ENCODE measurements at regions not wholly inside any gene's neighbourhood (a gene's known extent, or its start where the extent isn't known, plus 50 kb on each side); places are given as distances from the start of the nearest gene placed in this dataset.
A peak's percentile ranks its signal among the peaks of the same experiment; 100 is the strongest.
"Not testable (repeated sequence)": the region's sequence is repeated elsewhere in the genome, so short reads cannot be mapped to it uniquely, and the experiment has no call there.

DNA sequence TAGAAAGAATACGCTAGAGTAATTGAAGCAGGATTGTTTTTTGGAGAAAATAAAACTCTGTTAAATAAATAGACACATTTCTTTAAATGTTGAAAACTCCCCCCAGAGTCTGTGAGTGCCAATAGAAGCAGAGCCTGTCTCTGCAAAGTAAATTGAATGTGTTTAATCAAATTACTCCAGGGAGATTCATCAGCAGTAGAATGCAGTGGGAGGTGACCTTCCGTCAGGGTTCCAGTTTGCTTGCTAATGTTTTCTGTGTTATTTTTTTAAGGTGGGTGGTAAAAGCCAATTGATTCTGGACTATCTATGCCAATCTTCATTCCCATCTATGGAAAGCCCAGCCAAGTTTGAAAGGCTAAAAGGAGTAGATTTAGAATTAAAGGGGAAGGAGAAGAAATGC, 612.4 kb upstream of the GRM7 start:
- no peak for DNase-seq

DNA sequence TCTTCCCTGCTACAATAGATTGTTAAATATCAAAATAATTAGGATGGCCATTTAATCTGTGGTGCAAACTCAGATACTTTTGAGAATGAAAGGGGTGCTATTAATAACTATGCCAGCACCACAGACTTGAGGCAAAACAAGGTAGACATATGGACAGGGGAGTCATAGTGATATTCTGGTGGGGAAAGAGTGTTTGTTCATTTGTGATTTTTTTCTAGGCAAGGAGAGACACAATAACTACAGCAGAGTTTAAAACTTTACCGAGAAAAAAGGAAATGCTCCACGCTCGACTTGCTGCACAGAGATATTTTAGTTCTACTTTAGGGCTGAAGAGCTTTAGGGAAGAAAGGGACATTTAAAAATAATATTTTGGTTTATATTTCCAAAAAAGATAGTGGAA, 611.2 kb upstream of the GRM7 start:
- DNase-seq: no peak

DNA sequence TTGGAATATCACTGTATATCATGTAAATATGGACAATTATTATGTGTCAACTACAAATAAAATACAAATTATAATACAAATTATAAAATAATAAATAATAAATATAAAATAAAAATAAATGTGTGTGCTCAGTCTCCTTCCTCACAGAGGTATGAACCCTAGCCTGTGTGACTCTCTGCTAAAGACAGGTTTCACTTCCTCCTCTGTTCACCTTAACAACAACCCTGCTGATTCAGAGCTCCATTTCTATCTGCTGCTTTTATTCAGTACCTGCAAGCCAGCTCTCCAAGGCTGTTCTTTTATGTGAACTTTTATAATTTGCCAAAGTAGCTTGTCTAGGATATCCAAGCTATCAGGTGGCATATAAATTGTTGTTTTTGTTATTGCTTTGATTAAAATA, 610.7 kb upstream of the GRM7 start:
- no peak for DNase-seq

DNA sequence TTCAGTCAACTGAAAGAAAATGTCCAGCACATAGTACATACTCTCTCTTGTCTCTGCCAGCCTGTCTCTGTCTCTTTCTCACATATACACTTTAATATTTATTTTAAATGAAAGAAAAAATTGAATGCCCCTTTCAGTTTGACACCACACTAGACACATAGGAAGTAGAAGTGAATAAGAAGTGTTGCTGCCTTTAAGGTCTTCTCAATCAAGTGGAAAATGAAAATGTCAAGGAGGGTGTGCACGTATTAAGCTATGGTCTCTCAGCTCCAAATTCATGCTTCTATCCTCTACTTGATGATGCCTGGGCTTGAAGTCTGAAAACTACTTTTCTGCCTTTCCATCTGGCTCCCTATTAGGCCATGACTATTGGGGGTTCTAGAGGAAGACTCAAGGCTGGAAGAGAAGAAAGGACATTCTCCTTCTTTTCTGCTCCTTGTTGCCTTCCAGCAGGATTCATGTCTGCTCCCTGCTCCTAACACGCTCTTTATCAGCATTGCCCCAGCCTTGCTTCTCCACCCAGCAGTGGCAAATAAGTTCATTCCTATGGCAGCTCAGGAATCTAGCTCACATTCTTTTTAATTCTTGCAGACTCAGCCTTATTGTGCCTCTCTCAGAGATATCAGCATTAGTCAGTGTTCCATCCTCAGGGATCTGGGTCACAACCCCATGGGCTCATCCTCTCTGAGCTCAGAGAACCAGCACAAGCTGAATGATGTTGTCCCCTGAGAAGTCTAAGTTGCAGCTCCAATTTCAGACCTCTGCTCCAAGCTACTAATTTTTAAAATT, 609.1 kb upstream of the GRM7 start:
- DNase-seq: no peak

DNA sequence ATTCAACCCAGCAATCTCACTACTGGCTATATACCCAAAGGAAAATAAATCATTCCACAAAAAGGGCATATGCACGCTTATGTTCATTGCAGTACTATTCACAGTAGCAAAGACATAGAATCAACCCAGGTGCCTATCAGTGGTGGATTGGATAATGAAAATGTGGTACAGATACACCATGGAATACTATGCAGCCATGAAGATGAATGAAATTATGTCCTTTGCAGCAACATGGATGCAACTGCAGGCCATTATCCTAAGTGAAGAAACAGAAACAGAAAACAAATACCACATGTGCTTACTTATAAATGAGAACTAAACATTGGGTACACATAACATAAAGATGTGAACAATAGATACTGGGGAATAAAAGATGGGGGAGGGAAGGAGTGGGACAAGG, 606.4 kb upstream of the GRM7 start:
- no peak for DNase-seq

DNA sequence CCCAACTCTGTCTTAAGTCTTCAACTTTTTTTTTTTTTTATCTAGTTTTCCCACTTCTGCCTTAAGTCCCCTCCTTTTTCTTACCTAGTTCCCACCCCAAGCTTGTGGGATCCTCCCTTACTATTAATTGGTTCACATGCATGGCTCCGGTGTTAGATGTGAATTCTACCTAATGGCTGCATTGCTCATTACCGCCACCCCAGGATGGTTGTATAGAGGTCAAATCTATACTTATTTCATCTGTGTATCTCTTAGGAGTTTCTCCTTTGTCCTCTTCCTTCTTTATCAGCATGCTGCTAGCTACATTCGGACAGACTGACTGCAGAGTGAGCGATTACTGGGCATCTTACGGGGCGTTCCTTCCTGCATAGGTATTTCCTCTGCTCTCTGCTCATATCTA, 605.7 kb upstream of the GRM7 start:
- no peak for DNase-seq

DNA sequence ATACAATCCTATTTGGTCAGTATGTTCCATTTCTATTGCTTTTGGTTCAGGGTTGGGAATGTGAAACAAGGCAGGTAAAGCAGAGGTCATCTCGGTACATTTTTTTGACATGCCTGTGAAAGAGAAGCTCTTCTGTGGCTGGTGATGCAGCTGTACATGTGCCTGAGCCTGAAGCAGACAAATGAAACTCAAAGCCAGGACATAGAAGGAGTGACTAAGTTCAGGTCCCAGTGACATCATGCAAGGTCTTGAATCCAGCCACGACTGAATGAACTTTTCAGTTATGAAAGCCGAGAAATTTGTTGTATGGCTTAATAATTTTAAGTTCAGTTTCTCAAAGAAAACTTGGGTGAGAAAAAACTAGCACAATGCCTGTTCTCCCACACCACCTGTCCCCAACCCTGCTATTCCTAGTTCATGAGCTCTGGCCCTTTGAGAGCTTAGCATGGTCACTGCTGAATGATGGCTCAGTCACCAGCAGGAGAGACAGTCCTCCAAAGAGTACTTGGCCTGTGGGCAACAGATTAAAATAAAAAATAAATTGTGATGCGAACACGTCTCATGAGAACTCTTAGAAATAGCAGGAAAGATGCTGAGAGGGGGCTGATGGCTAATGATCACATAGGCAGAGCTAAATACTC, 600.2 kb upstream of the GRM7 start:
- no peak for DNase-seq

DNA sequence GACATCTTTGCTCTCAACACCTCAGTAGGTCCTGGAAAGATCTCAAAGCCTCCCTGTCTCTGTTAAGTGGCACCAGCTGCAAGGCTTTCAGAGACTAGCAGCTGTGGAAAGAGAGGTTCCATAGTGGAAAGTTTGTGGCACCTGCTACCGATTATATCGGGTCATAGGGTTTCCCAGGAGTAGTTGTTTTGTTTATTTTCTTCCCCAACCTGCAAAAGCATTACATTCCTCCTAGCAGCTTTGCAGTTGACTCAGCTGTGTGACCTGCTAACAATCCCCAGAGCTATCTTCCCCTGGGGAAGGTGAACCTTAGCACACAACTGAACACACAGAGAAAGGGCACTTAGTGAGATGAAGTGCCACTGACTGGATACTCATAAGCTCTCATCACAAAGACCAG, 598.9 kb upstream of the GRM7 start:
- peak; percentile 86 for DNase-seq

DNA sequence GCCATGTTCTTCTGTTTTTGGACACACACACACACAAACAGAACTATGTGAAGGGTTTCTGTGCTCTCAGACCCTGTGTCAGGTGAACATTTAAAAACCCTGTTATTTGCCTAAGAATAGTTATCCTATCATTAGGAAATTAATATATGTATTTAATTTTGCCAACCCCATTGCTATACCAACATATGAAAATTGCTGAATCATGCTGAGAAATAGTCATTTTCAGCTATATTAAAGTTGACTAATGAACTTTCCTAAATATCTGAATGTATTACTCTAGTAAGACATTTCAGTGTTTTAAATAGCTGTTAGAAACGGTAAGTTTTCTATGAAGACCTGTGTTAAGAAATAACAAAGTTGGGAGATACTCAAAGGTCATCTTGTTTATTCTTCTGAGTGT, 596.9 kb upstream of the GRM7 start:
- no peak for DNase-seq

DNA sequence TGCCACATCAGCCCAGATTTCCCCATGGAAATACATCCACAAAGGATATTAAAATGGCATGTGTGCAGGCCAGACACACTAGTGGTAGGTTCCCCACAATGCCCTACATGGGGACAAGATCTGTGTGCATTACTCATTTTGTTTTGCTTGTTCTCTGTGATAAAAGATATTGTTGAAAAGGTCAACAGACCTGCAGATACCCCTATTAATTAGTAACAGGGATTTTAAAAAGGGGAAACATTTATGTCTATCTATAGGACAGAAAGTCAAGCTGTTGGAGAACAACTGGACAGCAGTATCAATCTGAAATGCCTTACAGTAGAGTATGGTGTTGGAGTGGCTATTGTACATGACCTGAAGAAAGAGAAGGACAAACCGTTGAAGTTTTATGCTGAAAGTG, 596.0 kb upstream of the GRM7 start:
- no peak for DNase-seq

DNA sequence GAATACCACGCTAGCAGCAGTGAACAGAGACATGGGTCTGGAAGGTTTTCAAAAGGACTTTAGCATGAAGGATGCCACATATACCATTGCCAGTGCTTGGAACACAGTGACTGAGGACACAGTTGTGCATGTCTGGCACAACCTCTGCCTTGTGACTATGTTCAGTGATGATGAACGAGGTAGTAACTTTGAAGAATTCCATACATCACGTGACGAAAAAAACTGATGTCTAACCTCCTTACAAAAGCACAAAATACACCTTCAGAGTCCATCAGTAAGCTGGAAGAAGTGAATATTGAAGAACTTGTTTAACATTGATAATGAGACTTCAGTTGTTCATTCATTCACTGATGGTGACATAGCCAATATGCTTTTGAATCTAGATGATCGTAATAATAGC, 594.8 kb upstream of the GRM7 start:
- DNase-seq: no peak

DNA sequence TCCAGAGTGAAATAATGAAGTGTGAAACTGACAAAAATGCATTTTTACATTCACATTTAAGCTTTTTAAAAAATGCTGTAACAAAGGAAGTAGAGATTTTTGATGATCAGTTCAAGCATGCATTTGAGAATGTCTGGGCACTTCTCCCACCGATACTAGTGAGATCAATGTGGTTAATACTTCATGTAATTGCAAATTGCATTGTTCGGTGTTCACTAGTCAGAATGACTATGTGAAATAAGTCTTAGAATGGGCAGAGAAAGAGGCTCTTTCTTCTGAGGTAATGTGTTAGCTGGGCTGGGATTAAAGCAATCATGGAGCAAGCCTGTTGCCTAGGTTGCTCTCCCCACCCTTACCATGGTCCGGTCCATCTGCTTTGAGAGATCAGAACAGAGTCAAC, 587.0 kb upstream of the GRM7 start:
- no peak for DNase-seq

DNA sequence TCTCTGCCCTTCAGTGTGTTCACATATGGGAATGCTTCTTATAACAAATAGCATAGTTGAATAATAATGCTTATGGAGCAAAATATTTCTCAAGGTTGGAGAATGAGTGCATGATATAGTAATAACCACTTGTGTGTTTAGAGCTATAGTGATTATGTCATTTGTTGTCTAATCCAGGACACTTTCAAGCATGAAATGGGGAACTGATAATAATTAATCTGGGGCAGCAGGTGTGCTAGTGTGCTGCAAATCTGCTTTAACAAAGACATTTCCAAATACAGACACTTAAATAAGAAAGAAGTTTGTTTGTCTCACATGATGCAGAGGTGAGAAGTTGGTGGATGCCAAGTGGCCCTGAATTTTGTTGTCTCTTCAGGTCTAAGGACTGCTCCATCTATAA, 579.3 kb upstream of the GRM7 start:
- DNase-seq: no peak

DNA sequence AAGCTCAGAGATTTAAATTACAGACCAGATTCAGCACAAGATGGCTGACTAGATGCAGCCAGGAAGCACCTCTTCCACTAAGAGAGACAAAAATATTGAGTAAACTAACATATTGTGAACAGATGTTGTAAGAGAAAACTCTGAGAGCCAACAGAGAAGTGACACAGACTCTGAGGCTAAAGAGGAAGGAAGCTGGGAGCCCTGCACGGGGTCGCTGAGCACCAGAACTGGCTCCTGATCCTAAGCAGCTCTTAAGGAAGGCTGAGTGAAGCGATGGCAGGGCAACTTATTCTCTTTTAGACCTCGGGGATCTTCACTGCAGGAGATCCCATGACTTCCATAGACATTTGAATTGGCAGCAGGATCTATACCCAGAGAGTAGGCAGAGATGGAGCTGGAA, 578.0 kb upstream of the GRM7 start:
- no peak for DNase-seq

DNA sequence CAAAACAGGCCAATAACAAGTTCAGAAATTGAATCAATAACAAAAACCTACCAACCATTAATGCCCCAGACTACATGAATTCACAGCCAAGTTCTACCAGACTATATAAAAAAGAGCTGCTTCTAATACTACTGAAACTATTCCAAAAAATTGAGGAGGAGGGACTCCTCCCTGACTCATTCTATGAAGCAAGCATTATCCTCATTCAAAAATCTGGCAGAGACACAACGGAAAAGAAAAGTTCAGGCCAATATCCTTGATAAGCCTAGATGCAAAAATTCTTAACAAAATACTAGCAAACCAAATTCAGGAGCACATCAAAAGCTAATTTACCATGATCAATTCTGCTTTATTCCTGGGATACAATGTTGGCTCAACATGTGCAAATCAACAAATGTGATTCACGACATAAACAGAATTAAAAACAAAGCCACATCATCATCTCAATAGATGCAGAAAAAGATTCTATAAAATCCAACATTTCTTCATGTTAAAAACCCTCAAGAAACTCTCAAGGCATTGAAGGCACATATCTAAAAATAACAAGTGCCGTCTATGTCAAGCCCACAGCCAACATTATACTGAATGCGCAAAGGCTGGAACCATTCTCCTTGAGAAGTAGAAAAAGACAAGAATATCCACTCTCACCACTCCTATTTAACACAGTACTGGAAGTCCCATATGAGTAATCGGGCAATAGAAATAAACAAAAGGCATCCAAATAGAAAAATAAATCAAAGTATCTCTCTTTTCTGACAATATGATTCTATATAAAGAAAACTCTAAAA, 573.6 kb upstream of the GRM7 start:
- no peak for DNase-seq

DNA sequence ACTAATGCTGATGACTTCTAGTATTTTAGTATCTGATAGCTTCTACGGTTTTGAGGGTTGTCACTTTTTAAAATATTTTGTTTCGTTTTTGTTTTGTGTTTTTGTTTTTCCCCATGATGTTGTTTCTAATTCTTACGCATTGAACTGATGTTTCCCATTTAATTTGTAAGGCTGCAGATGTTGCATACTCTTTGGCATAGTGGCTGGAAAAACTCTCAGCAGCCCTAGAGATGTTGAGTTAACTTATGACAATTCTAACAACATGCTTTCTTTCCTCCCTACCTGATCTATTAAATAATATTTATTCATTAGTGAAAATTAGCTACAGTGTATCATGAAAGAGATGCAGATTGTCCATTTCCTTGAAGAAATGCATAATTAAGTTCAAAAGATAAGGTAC, 559.3 kb upstream of the GRM7 start:
- DNase-seq: no peak

DNA sequence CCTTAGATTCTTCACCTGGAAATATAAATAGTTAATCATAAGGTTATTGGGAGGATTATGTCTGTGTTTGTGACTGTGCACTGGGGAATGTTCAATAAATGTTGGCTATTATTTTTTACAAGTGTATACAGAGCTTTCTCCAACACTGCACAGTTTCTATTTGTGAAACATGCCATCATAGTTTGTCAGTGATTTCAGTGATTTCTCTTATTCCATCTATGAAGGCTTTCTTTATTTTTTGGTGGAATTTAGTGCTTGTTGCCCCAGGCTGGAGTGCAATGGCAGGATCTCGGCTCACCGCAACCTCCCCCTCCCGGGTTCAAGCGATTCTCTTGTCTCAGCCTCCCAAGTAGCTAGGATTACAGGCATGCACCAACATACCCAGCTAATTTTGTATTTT, 545.0 kb upstream of the GRM7 start:
- DNase-seq: no peak

DNA sequence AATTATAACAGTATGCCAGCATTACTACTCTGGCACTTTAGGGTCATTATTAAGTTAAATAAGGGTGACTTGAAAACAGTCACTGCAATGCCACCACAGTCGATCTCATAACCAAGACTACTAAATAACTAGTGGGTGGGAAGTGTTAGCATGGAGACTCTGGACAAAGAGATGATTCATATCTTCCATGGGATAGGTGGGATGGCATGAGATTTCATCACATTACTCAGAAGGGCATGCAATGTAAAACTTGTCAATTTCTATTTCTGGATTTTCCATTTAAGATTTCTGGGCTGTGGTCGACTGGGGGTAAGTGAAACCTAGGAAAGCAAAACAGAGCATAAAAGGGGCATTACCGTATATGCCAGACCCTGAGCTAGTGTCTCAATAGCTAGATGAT, 538.9 kb upstream of the GRM7 start:
- no peak for DNase-seq

DNA sequence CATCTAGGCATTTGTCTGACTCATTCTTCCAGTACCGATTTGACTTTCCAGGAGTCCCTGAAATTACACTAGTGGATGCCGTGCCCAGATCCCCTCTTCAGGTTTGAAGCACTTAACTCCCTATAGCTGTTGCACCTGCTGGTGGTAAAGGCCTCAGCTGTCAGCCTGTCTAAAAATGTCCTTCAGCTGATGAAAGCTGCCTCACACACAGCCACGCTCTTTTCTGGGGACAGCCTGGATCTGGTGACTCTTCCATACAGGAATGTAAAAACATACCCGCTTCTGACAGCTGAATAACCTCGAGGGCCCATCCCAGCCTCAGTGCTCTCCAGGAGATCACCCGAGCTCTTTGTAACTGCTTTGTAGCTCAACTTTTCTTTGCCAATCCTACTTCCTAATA, 534.1 kb upstream of the GRM7 start:
- peak; percentile 55 for DNase-seq

DNA sequence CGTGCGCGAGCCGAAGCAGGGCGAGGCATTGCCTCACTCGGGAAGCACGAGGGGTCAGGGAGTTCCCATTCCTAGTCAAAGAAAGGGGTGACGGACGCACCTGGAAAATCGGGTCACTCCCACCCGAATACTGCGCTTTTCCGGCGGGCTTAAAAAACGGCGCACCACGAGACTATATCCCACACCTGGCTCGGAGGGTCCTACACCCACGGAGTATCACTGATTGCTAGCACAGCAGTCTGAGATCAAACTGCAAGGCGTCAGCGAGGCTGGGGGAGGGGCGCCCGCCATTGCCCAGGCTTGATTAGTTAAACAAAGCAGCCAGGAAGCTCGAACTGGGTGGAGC, 520.0 kb upstream of the GRM7 start:
- not testable (repeated sequence) for DNase-seq

DNA sequence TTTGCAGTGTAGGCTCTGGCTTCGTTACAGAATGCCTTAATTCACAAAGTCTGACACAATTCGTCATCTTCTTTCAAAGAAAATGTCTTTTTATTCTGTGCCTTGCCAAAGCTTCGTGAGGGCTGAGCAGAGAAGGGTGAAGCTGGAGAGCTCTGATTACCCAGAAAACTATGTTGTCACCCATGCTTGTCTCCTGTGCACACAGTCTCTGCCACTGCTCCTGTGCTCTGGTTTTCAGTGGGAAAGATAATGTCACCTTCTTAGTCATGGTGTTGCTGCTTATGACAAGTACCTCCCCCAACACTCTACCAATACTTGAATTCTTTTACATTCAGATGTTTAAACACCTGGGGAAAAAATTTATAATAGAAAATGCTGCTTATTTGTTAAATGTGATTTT, 509.2 kb upstream of the GRM7 start:
- no peak for DNase-seq

DNA sequence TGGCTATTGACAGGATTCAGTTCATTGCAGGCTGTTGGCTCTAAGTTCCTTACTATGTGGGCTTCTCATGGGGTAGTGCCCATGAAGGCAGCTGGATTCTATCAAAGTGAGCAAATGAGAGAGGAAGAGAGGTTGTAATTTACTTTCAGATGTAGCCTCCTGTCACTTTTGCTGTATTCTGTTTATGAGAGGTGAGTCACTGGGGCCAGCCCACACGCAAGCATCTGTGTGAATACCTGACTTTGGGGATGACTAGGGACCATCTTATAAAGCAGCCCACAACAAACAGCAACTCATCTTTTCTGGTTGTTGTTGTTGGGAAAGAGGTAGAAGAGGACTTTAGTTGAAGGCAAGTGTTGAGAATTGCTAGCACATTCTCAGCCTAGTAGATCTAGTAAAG, 506.3 kb upstream of the GRM7 start:
- DNase-seq: no peak

DNA sequence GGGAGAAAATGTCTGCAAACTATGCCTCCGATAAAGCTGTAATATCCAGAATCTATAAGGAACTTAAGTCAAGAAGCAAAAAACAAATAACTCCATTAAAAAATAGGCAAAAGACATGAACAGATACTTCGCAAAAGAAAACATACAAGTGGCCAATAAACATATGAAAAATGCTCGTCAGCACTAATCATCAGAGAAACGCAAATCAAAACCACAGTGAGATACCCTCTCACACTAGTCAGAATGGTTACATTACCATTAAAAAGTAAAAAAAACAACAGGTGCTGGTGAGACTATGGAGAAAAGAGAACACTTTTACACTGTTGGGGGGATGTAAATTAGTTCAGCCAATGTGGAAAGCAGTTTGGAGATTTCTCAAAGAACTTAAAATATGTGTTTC, 498.5 kb upstream of the GRM7 start:
- DNase-seq: no peak

DNA sequence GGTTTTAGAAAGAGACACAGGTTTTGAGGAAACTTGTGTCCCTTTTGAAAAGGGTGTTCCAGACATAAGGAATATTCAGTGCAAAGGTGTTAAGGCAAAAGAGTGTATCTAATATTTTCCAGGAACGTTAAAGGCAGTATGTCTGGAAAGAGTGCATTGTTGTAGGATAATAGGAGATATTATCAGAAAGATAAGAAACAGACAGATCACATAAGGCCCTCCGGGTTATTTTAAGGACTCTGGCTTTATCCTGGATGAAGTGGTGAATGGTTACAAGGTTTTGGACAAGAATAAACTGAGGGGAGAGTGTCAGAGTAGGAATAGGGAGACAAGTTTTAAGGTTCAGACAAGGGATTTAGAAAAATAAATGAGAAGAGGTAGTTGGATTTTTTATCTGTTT, 493.7 kb upstream of the GRM7 start:
- no peak for DNase-seq
